ENCODE measurements at regions not wholly inside any gene's neighbourhood (a gene's known extent, or its start where the extent isn't known, plus 50 kb on each side); places are given as distances from the start of the nearest gene placed in this dataset.

DNA sequence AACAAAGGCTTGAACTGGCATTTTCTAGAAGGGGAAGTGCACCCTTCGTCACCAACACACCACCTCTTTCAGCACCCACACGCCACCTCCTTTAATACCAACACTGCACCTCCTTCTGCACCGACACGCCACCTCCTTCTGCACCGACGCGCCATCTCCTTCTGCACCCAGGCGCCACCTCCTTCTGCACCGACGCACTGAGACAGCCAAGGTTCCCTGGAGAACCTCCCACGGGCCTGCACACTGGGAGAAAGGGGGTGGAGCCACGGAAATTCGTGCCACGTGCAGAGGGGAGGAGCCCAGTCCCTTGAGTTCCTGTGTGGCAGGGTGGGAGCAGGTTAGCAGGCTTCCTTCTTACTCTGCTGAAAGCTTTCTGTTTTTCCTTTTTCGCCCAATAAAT, 327.9 kb upstream of the C1orf174 start:
- DNase-seq (ENCODE audit: low read depth, low spot score) (no peak), FAIRE-seq (no peak)
- Histone ChIP-seq H3K4me3 (replicated peaks in 1 of 3; ENCODE audit: insufficient read depth in 1 of 3, low read depth in 1 of 3, low read length in 3 of 3) (no peak overlapping the region), H3K36me3 (ENCODE audit: control insufficient read depth in 2 of 2, extremely low read depth in 1 of 2, insufficient read depth in 2 of 2, low read length in 2 of 2) (no peaks in the 10 kb centered on the region), H4K20me1 (replicated peaks; ENCODE audit: control insufficient read depth, extremely low read depth, insufficient read depth, low read length) (no peaks in the 10 kb centered on the region), H2AFZ (ENCODE audit: low read depth, low read length) (no peak overlapping the region), H3K79me2 (ENCODE audit: control insufficient read depth, insufficient read depth, low read length) (no peaks in the 10 kb centered on the region), H3K27ac (ENCODE audit: insufficient read depth, low read depth, low read length) (no peak overlapping the region), H3K9ac (replicated peaks; ENCODE audit: extremely low read depth, insufficient read depth, low read length) (no peak overlapping the region), H3K4me2 (ENCODE audit: insufficient read depth, low read length) (no peak overlapping the region), H3K27me3 (ENCODE audit: control insufficient read depth in 2 of 2, insufficient read depth in 2 of 2, low read length in 2 of 2) (no peaks in the 10 kb centered on the region), H3K9me1 (replicated peaks; ENCODE audit: control insufficient read depth, extremely low read depth, insufficient read depth, low read length) (no peaks in the 10 kb centered on the region), H3K9me3 (replicated peaks; ENCODE audit: control insufficient read depth, insufficient read depth, low read length) (peaks cover 4% of the 10 kb centered on the region), H3K4me1 (ENCODE audit: control insufficient read depth, extremely low read depth, insufficient read depth, low read length) (no peaks in the 10 kb centered on the region)
- POLR2A ChIA-PET: no interaction called here
- TF ChIP-seq, protein P1, sequence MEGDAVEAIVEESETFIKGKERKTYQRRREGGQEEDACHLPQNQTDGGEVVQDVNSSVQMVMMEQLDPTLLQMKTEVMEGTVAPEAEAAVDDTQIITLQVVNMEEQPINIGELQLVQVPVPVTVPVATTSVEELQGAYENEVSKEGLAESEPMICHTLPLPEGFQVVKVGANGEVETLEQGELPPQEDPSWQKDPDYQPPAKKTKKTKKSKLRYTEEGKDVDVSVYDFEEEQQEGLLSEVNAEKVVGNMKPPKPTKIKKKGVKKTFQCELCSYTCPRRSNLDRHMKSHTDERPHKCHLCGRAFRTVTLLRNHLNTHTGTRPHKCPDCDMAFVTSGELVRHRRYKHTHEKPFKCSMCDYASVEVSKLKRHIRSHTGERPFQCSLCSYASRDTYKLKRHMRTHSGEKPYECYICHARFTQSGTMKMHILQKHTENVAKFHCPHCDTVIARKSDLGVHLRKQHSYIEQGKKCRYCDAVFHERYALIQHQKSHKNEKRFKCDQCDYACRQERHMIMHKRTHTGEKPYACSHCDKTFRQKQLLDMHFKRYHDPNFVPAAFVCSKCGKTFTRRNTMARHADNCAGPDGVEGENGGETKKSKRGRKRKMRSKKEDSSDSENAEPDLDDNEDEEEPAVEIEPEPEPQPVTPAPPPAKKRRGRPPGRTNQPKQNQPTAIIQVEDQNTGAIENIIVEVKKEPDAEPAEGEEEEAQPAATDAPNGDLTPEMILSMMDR (IDR thresholded peaks at IDR 0.05; ENCODE audit: extremely low read depth in 1 of 2, insufficient read depth in 1 of 2, low read depth in 1 of 2, low read length in 2 of 2): no peak
- TF ChIP-seq, protein P2, sequence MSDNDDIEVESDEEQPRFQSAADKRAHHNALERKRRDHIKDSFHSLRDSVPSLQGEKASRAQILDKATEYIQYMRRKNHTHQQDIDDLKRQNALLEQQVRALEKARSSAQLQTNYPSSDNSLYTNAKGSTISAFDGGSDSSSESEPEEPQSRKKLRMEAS (IDR thresholded peaks at IDR 0.05; ENCODE audit: insufficient read depth, insufficient read length): no peak
- TF ChIP-seq FOS (IDR thresholded peaks at IDR 0.05; ENCODE audit: borderline replicate concordance, insufficient read depth, low read length) (no peak), MYC (IDR thresholded peaks at IDR 0.05; ENCODE audit: low read depth, low read length) (no peak), EZH2 (IDR thresholded peaks at IDR 0.05; ENCODE audit: borderline replicate concordance, low read depth, low read length, severe bottlenecking) (no peak), JUN (IDR thresholded peaks at IDR 0.05; ENCODE audit: borderline replicate concordance, insufficient read depth, insufficient read length, low read depth) (no peak)
- CTCF ChIA-PET: no interaction called here
- dilution Hi-C loops (cut with MboI; ENCODE audit: extremely low pct_ligation_motif_present, low sequenced_read_pairs) (no loop called here), intact Hi-C loops (cut with micrococcal nuclease) (no loop called here)
- BruUV-seq (replicated peaks): no TSS peak

DNA sequence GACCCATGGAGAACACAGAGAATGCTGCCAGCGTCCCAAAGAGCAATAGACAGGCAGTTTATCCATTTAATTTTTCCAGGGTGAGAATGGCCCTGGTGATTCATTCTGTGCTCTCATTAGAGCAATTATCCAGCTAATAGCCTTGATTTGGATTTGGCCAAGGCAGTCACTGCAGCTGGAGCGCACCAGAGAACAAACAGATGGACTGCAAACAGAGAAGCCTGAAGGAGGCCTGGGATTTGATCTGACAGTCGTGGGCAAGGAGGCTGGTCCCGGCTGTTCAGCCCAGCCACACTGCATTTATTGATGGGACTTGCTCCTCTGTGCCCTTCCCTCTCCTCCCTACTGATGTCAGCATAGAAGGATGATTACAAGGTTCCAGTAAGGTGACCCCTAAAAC, 353.9 kb upstream of the C1orf174 start:
- H3K27me3 ChIP-seq (ENCODE audit: control insufficient read depth in 2 of 2, insufficient read depth in 2 of 2, low read length in 2 of 2): no peaks in the 10 kb centered on the region
- no peak overlapping the region for H3K27ac ChIP-seq (ENCODE audit: insufficient read depth, low read depth, low read length)
- intact Hi-C loops (cut with micrococcal nuclease) (no loop called here), dilution Hi-C loops (cut with MboI; ENCODE audit: extremely low pct_ligation_motif_present, low sequenced_read_pairs) (no loop called here)
- no peaks in the 10 kb centered on the region for H3K9me1 ChIP-seq (replicated peaks; ENCODE audit: control insufficient read depth, extremely low read depth, insufficient read depth, low read length)
- H3K9me3 ChIP-seq (replicated peaks; ENCODE audit: control insufficient read depth, insufficient read depth, low read length): peaks cover 5% of the 10 kb centered on the region
- H3K4me3 ChIP-seq (replicated peaks in 1 of 3; ENCODE audit: insufficient read depth in 1 of 3, low read depth in 1 of 3, low read length in 3 of 3): no peak overlapping the region
- DNase-seq (ENCODE audit: low read depth, low spot score) (no peak), FAIRE-seq (no peak)
- no peak overlapping the region for H3K9ac ChIP-seq (replicated peaks; ENCODE audit: extremely low read depth, insufficient read depth, low read length)
- no peak overlapping the region for H3K4me2 ChIP-seq (ENCODE audit: insufficient read depth, low read length)
- no peak overlapping the region for H2AFZ ChIP-seq (ENCODE audit: low read depth, low read length)
- BruUV-seq (replicated peaks): no TSS peak
- CTCF ChIA-PET: no interaction called here
- no peak for TF ChIP-seq JUN (IDR thresholded peaks at IDR 0.05; ENCODE audit: borderline replicate concordance, insufficient read depth, insufficient read length, low read depth)
- TF ChIP-seq GATA2 (IDR thresholded peaks at IDR 0.05; ENCODE audit: insufficient read depth, insufficient read length, low read depth, low read length): no peak
- TF ChIP-seq POLR2AphosphoS5 (IDR thresholded peaks at IDR 0.05; ENCODE audit: insufficient read depth, low read depth, low read length): no peak
- TF ChIP-seq, protein P1 (IDR thresholded peaks at IDR 0.05; ENCODE audit: extremely low read depth in 1 of 2, insufficient read depth in 1 of 2, low read depth in 1 of 2, low read length in 2 of 2): no peak
- no peak for TF ChIP-seq EZH2 (IDR thresholded peaks at IDR 0.05; ENCODE audit: borderline replicate concordance, low read depth, low read length, severe bottlenecking)
- TF ChIP-seq MYC (IDR thresholded peaks at IDR 0.05; ENCODE audit: low read depth, low read length): no peak
- TF ChIP-seq POLR2A (IDR thresholded peaks at IDR 0.05; ENCODE audit: low read depth, low read length): no peak
- no peak for TF ChIP-seq FOS (IDR thresholded peaks at IDR 0.05; ENCODE audit: borderline replicate concordance, insufficient read depth, low read length)
- TF ChIP-seq, protein P2 (IDR thresholded peaks at IDR 0.05; ENCODE audit: insufficient read depth, insufficient read length): no peak
- no peaks in the 10 kb centered on the region for H3K36me3 ChIP-seq (ENCODE audit: control insufficient read depth in 2 of 2, extremely low read depth in 1 of 2, insufficient read depth in 2 of 2, low read length in 2 of 2)
- H3K4me1 ChIP-seq (ENCODE audit: control insufficient read depth, extremely low read depth, insufficient read depth, low read length): no peaks in the 10 kb centered on the region
- H3K79me2 ChIP-seq (ENCODE audit: control insufficient read depth, insufficient read depth, low read length): no peaks in the 10 kb centered on the region
- POLR2A ChIA-PET: no interaction called here
- no peaks in the 10 kb centered on the region for H4K20me1 ChIP-seq (replicated peaks; ENCODE audit: control insufficient read depth, extremely low read depth, insufficient read depth, low read length)
